ENCODE measurements at regions not wholly inside any gene's neighbourhood (a gene's known extent, or its start where the extent isn't known, plus 50 kb on each side); places are given as distances from the start of the nearest gene placed in this dataset.
"Not testable (repeated sequence)": the region's sequence is repeated elsewhere in the genome, so short reads cannot be mapped to it uniquely, and the experiment has no call there.

DNA sequence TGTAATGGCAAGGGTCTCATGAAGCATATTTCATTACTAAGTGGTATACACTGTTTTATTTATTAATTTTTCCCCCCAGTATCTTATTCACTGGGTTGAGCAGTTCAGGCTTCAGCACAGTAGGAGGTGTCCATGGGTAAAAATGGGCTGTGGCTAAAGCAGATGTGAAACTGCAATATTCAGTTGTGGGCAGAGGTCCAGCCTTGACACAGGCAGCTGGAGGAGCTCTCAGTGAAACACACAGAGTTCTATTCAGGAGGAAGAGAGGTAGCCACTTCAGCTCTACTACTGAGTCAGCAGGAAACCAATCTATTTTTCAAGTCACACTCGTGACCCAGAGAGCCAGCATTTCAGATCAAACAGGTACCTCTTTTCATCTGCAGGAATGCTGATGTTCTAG is 418.3 kb downstream of the CDH10 start:
- RAD21 ChIA-PET (ENCODE audit: unreplicated experiment), result no interaction called here
- Histone ChIP-seq H3K36me3 (ENCODE audit: control insufficient read depth in 2 of 2, insufficient read depth in 2 of 2, low read length in 1 of 2) (no peaks in the 10 kb centered on the region), H3K27ac (ENCODE audit: control insufficient read depth, insufficient read depth) (no peak overlapping the region), H3K4me3 (no peak overlapping the region), H2AFZ (ENCODE audit: control insufficient read depth, low read depth, low read length) (no peak overlapping the region), H4K20me1 (ENCODE audit: control insufficient read depth, insufficient read depth) (no peaks in the 10 kb centered on the region), H3K9ac (ENCODE audit: control insufficient read depth, insufficient read depth, low read length) (no peak overlapping the region), H3K4me1 (ENCODE audit: control insufficient read depth, insufficient read depth, low read length) (no peaks in the 10 kb centered on the region), H3K79me2 (ENCODE audit: control insufficient read depth, insufficient read depth, low read length) (no peaks in the 10 kb centered on the region), H3K27me3 (replicated peaks in 1 of 2; ENCODE audit: control insufficient read depth in 2 of 2, insufficient read depth in 2 of 2, low read length in 1 of 2) (no peaks in the 10 kb centered on the region), H3K4me2 (ENCODE audit: control insufficient read depth, insufficient read depth) (no peak overlapping the region), H3K9me3 (replicated peaks; ENCODE audit: control insufficient read depth, insufficient read depth, low read length) (no peaks in the 10 kb centered on the region)
- CTCF ChIA-PET, result no interaction called here
- DNase-seq (ENCODE audit: low read depth, low spot score), result no peak
- in situ Hi-C loops (cut with MboI) (no loop called here), intact Hi-C loops (cut with micrococcal nuclease; ENCODE audit: unreplicated experiment) (no loop called here)
- POLR2A ChIA-PET, result no interaction called here
- no TSS peak for BruUV-seq (replicated peaks)
- WGBS (ENCODE audit: insufficient coverage, insufficient replicate concordance, low lambda C conversion rate, missing lambda C conversion rate), result 0% methylated on average over 1 of the region's 1 CpG
- ATAC-seq, result no peak
- TF ChIP-seq SUZ12 (IDR thresholded peaks at IDR 0.05; ENCODE audit: unreplicated experiment) (no peak), EZH2 (IDR thresholded peaks at IDR 0.05; ENCODE audit: borderline replicate concordance, control insufficient read depth, low read depth, low read length) (no peak)
- TF ChIP-seq, protein P1, sequence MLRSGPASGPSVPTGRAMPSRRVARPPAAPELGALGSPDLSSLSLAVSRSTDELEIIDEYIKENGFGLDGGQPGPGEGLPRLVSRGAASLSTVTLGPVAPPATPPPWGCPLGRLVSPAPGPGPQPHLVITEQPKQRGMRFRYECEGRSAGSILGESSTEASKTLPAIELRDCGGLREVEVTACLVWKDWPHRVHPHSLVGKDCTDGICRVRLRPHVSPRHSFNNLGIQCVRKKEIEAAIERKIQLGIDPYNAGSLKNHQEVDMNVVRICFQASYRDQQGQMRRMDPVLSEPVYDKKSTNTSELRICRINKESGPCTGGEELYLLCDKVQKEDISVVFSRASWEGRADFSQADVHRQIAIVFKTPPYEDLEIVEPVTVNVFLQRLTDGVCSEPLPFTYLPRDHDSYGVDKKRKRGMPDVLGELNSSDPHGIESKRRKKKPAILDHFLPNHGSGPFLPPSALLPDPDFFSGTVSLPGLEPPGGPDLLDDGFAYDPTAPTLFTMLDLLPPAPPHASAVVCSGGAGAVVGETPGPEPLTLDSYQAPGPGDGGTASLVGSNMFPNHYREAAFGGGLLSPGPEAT (IDR thresholded peaks at IDR 0.05; ENCODE audit: low read depth), result no peak
- FAIRE-seq, result no peak
- SMC1A ChIA-PET (ENCODE audit: uncharacterized antibody, unreplicated experiment), result no interaction called here

DNA sequence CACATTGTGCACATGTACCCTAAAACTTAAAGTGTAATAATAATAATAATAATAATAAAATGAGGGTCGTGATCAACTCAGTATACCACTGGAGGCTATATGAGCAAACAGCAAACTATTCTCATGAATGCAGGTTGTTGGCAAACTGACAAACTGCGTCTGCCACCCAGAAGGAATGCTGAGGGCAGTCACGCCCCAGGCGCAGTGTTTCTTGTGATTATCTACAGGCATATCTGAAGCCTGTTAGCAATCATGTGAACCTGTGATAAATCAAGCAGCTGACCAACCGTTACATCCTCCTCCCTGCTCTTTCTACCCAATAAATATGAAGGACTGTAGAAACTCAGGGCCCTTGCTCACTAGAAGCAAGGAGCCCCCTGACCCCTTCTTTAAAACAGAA is 416.9 kb downstream of the CDH10 start:
- 41% methylated on average over 5 of the region's 5 CpGs for WGBS (ENCODE audit: insufficient coverage, insufficient replicate concordance, low lambda C conversion rate, missing lambda C conversion rate)
- H3K9me3 ChIP-seq (replicated peaks; ENCODE audit: control insufficient read depth, insufficient read depth, low read length); H3K27me3 ChIP-seq (replicated peaks in 1 of 2; ENCODE audit: control insufficient read depth in 2 of 2, insufficient read depth in 2 of 2, low read length in 1 of 2); RAD21 ChIA-PET (ENCODE audit: unreplicated experiment); H3K36me3 ChIP-seq (ENCODE audit: control insufficient read depth in 2 of 2, insufficient read depth in 2 of 2, low read length in 1 of 2); FAIRE-seq; BruUV-seq (replicated peaks); intact Hi-C loops (cut with micrococcal nuclease; ENCODE audit: unreplicated experiment); H3K4me3 ChIP-seq; CTCF ChIA-PET; H3K4me2 ChIP-seq (ENCODE audit: control insufficient read depth, insufficient read depth); DNase-seq (ENCODE audit: low read depth, low spot score); POLR2A ChIA-PET; H3K4me1 ChIP-seq (ENCODE audit: control insufficient read depth, insufficient read depth, low read length); H3K79me2 ChIP-seq (ENCODE audit: control insufficient read depth, insufficient read depth, low read length); in situ Hi-C loops (cut with MboI); H4K20me1 ChIP-seq (ENCODE audit: control insufficient read depth, insufficient read depth); ATAC-seq; H2AFZ ChIP-seq (ENCODE audit: control insufficient read depth, low read depth, low read length); SMC1A ChIA-PET (ENCODE audit: uncharacterized antibody, unreplicated experiment); H3K27ac ChIP-seq (ENCODE audit: control insufficient read depth, insufficient read depth); H3K9ac ChIP-seq (ENCODE audit: control insufficient read depth, insufficient read depth, low read length): not testable (repeated sequence)

All from GM12878 (cell line).